ENCODE measurements at regions not wholly inside any gene's neighbourhood (a gene's known extent, or its start where the extent isn't known, plus 50 kb on each side); places are given as distances from the start of the nearest gene placed in this dataset.

DNA sequence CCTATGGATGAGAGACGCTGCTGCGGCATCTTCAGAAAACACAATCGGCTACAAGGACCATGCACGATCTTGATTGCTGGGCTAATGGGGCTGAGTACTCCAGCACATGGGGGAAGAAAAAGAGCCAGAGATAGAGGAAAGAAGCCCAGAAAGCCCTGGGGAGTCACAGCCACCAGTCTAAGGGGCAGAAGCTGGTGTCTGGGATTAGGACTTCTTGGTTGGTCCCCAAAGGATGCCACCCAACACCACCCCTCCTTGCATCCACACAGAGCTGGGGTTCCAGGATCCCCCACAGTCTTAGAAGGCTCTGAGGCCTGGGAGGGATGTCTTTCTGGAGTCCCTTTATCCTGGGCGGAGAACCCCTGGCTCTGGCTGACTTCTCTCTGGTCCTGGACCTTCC is 98.4 kb upstream of the TARDBP start:
- TF ChIP-seq, protein P1, sequence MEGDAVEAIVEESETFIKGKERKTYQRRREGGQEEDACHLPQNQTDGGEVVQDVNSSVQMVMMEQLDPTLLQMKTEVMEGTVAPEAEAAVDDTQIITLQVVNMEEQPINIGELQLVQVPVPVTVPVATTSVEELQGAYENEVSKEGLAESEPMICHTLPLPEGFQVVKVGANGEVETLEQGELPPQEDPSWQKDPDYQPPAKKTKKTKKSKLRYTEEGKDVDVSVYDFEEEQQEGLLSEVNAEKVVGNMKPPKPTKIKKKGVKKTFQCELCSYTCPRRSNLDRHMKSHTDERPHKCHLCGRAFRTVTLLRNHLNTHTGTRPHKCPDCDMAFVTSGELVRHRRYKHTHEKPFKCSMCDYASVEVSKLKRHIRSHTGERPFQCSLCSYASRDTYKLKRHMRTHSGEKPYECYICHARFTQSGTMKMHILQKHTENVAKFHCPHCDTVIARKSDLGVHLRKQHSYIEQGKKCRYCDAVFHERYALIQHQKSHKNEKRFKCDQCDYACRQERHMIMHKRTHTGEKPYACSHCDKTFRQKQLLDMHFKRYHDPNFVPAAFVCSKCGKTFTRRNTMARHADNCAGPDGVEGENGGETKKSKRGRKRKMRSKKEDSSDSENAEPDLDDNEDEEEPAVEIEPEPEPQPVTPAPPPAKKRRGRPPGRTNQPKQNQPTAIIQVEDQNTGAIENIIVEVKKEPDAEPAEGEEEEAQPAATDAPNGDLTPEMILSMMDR (IDR thresholded peaks at IDR 0.05; ENCODE audit: low read depth, low read length), result no peak
- TF ChIP-seq EZH2phosphoT487 (IDR thresholded peaks at IDR 0.05; ENCODE audit: low read depth), result no peak
